ENCODE measurements at regions not wholly inside any gene's neighbourhood (a gene's known extent, or its start where the extent isn't known, plus 50 kb on each side); places are given as distances from the start of the nearest gene placed in this dataset.

GRCh38 chr10:128587689-128588088, 461.5 kb upstream of the MKI67 start:
- Histone ChIP-seq H3K4me3 (ENCODE audit: low read length) (no peak overlapping the region), H3K4me1 (ENCODE audit: low read length) (no peaks in the 10 kb centered on the region), H3K9me3 (ENCODE audit: insufficient read depth, low read length) (no peaks in the 10 kb centered on the region), H3K4me2 (ENCODE audit: low read length) (no peak overlapping the region), H3K27me3 (ENCODE audit: low read depth, low read length) (no peaks in the 10 kb centered on the region), H3K79me2 (ENCODE audit: low read length) (no peaks in the 10 kb centered on the region), H3K9ac (ENCODE audit: low read length) (no peak overlapping the region), H3K27ac (ENCODE audit: low read length) (no peak overlapping the region), H2AFZ (ENCODE audit: low read depth, low read length) (no peak overlapping the region), H3K36me3 (replicated peaks; ENCODE audit: low read depth, low read length) (no peaks in the 10 kb centered on the region), H4K20me1 (ENCODE audit: insufficient read depth, low read length) (no peaks in the 10 kb centered on the region)
- no peak for TF ChIP-seq CTCF (IDR thresholded peaks at IDR 0.05; ENCODE audit: low read depth, low read length)
- no peak for TF ChIP-seq EZH2phosphoT487 (IDR thresholded peaks at IDR 0.05; ENCODE audit: low read depth)

GRCh38 chr10:128588402-128588801, 462.2 kb upstream of the MKI67 start:
- Histone ChIP-seq H3K27ac (ENCODE audit: low read length) (no peak overlapping the region), H4K20me1 (ENCODE audit: insufficient read depth, low read length) (no peaks in the 10 kb centered on the region), H3K4me1 (ENCODE audit: low read length) (no peaks in the 10 kb centered on the region), H3K9me3 (ENCODE audit: insufficient read depth, low read length) (no peaks in the 10 kb centered on the region), H3K27me3 (ENCODE audit: low read depth, low read length) (no peaks in the 10 kb centered on the region), H3K4me3 (ENCODE audit: low read length) (no peak overlapping the region), H3K4me2 (ENCODE audit: low read length) (no peak overlapping the region), H3K36me3 (replicated peaks; ENCODE audit: low read depth, low read length) (no peaks in the 10 kb centered on the region), H3K9ac (ENCODE audit: low read length) (no peak overlapping the region), H2AFZ (ENCODE audit: low read depth, low read length) (no peak overlapping the region), H3K79me2 (ENCODE audit: low read length) (no peaks in the 10 kb centered on the region)
- TF ChIP-seq EZH2phosphoT487 (IDR thresholded peaks at IDR 0.05; ENCODE audit: low read depth), result no peak
- no peak for TF ChIP-seq CTCF (IDR thresholded peaks at IDR 0.05; ENCODE audit: low read depth, low read length)

GRCh38 chr10:128594688-128595087, 468.5 kb upstream of the MKI67 start:
- H2AFZ ChIP-seq (ENCODE audit: low read depth, low read length), result no peak overlapping the region
- H3K4me2 ChIP-seq (ENCODE audit: low read length), result no peak overlapping the region
- H3K9ac ChIP-seq (ENCODE audit: low read length), result no peak overlapping the region
- H3K79me2 ChIP-seq (ENCODE audit: low read length), result no peaks in the 10 kb centered on the region
- H3K36me3 ChIP-seq (replicated peaks; ENCODE audit: low read depth, low read length), result no peaks in the 10 kb centered on the region
- no peak for TF ChIP-seq EZH2phosphoT487 (IDR thresholded peaks at IDR 0.05; ENCODE audit: low read depth)
- no peak for TF ChIP-seq CTCF (IDR thresholded peaks at IDR 0.05; ENCODE audit: low read depth, low read length)
- no peaks in the 10 kb centered on the region for H4K20me1 ChIP-seq (ENCODE audit: insufficient read depth, low read length)
- H3K27me3 ChIP-seq (ENCODE audit: low read depth, low read length), result no peaks in the 10 kb centered on the region
- no peak overlapping the region for H3K4me3 ChIP-seq (ENCODE audit: low read length)
- no peaks in the 10 kb centered on the region for H3K4me1 ChIP-seq (ENCODE audit: low read length)
- H3K9me3 ChIP-seq (ENCODE audit: insufficient read depth, low read length), result no peaks in the 10 kb centered on the region
- H3K27ac ChIP-seq (ENCODE audit: low read length), result no peak overlapping the region

- Histone ChIP-seq H3K27ac (ENCODE audit: low read length) (no peak overlapping the region), H3K36me3 (replicated peaks; ENCODE audit: low read depth, low read length) (no peaks in the 10 kb centered on the region), H3K9ac (ENCODE audit: low read length) (no peak overlapping the region), H3K4me2 (ENCODE audit: low read length) (no peak overlapping the region), H2AFZ (ENCODE audit: low read depth, low read length) (no peak overlapping the region), H3K4me3 (ENCODE audit: low read length) (no peak overlapping the region), H4K20me1 (ENCODE audit: insufficient read depth, low read length) (no peaks in the 10 kb centered on the region), H3K9me3 (ENCODE audit: insufficient read depth, low read length) (no peaks in the 10 kb centered on the region), H3K79me2 (ENCODE audit: low read length) (no peaks in the 10 kb centered on the region), H3K27me3 (ENCODE audit: low read depth, low read length) (no peaks in the 10 kb centered on the region), H3K4me1 (ENCODE audit: low read length) (no peaks in the 10 kb centered on the region)
- TF ChIP-seq EZH2phosphoT487 (IDR thresholded peaks at IDR 0.05; ENCODE audit: low read depth) (no peak), CTCF (IDR thresholded peaks at IDR 0.05; ENCODE audit: low read depth, low read length) (no peak)
Measured at GRCh38 chr10:128596906-128597305, 470.7 kb upstream of the MKI67 start.

Data from OCI-LY3 (cell line).